HUES64 (cell line): ENCODE measurements at regions not wholly inside any gene's neighbourhood (a gene's known extent, or its start where the extent isn't known, plus 50 kb on each side); places are given as distances from the start of the nearest gene placed in this dataset.

Source experiments
- H3K27ac ChIP-seq: 2 replicates; pipeline ENCODE4 v1.7.0; 2013; ENCODE audit warnings: low read depth, low read length, inconsistent platforms
- H3K27me3 ChIP-seq: 2 replicates; pipeline ENCODE4 v1.6.1; 2013; ENCODE audit warnings: mild to moderate bottlenecking, low read length; ENCODE audit not compliant: insufficient read depth
- H3K36me3 ChIP-seq: 2 replicates; pipeline ENCODE4 v1.6.1; 2013; ENCODE audit warnings: mild to moderate bottlenecking, low read length; ENCODE audit not compliant: insufficient read depth
- H3K4me1 ChIP-seq: 2 replicates; pipeline ENCODE4 v1.6.1; 2013; ENCODE audit warnings: mild to moderate bottlenecking, low read length, moderate library complexity; ENCODE audit not compliant: insufficient read depth
- H3K4me3 ChIP-seq: 2 replicates; pipeline ENCODE4 v1.5.1; 2013; ENCODE audit warnings: mild to moderate bottlenecking, low read length, moderate library complexity
- H3K9ac ChIP-seq: 2 replicates; pipeline ENCODE4 v1.6.1; 2013; ENCODE audit warnings: mild to moderate bottlenecking, low read depth, low read length
- H3K9me3 ChIP-seq: 2 replicates; pipeline ENCODE4 v1.6.1; 2013; ENCODE audit warnings: low read depth, low read length; ENCODE audit not compliant: insufficient read depth
- WGBS: fragments of 150-250, 120-280 bp; methylation state at CpG from one replicate; pipeline ENCODE4 v1.1.7; 2013; ENCODE audit warnings: missing lambda C conversion rate; 5-methylcytosine and 5-hydroxymethylcytosine counted together

GRCh38 chr13:19062019-19062646, 119.5 kb downstream of the TUBA3C start:
- 87% methylated on average over 10 of the region's 11 CpGs for WGBS
- Histone ChIP-seq H3K27me3 (no peaks in the 10 kb centered on the region), H3K4me3 (no peak overlapping the region)

DNA sequence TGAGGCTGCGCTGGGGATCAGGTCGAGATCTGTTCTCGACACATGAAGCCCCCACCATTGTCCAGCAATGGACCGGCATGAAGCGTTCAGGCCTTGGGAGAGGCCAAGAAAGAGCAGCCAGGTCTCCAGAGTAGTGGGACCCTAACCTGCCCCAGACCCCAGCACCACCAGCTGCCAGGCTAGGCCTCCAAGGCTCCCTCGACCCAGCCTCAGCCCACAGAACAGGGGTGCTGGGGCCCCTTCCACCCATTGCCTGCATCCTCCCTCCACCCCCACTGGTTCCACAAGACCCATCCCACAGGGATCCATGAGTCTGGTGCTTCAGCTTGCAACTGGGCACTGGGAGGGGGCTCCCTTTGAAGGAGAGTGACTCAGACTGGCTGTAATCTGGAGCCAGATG, 120.3 kb downstream of the TUBA3C start:
- WGBS = 87% methylated on average over 6 of the region's 6 CpGs
- no peaks in the 10 kb centered on the region for H3K27me3 ChIP-seq
- H3K9ac ChIP-seq = no peak overlapping the region
- peaks cover 95% of the 10 kb centered on the region for H3K9me3 ChIP-seq
- H3K4me3 ChIP-seq = no peak overlapping the region
- no peaks in the 10 kb centered on the region for H3K4me1 ChIP-seq
- H3K36me3 ChIP-seq = no peaks in the 10 kb centered on the region
- no peak overlapping the region for H3K27ac ChIP-seq

More at GRCh38 chr13:19062019-19062646, 119.5 kb downstream of the TUBA3C start:
- H3K4me1 ChIP-seq = no peaks in the 10 kb centered on the region
- H3K9me3 ChIP-seq = peaks cover 90% of the 10 kb centered on the region
- H3K9ac ChIP-seq = no peak overlapping the region
- no peak overlapping the region for H3K27ac ChIP-seq
- H3K36me3 ChIP-seq = no peaks in the 10 kb centered on the region

- Histone ChIP-seq H3K36me3 (no peaks in the 10 kb centered on the region), H3K4me1 (no peaks in the 10 kb centered on the region), H3K4me3 (no peak overlapping the region), H3K27me3 (no peaks in the 10 kb centered on the region), H3K27ac (no peak overlapping the region), H3K9me3 (peaks cover 95% of the 10 kb centered on the region), H3K9ac (no peak overlapping the region)
- 86% methylated on average over 13 of the region's 13 CpGs for WGBS
Measured at GRCh38 chr13:19060311-19061002, 121.2 kb downstream of the TUBA3C start.

GRCh38 chr13:19059016-19059780, 122.4 kb downstream of the TUBA3C start:
- Histone ChIP-seq H3K27ac (no peak overlapping the region), H3K4me1 (no peaks in the 10 kb centered on the region), H3K9ac (no peak overlapping the region), H3K4me3 (no peak overlapping the region), H3K9me3 (peaks cover 100% of the 10 kb centered on the region), H3K36me3 (no peaks in the 10 kb centered on the region), H3K27me3 (no peaks in the 10 kb centered on the region)
- 70% methylated on average over 16 of the region's 16 CpGs for WGBS

DNA sequence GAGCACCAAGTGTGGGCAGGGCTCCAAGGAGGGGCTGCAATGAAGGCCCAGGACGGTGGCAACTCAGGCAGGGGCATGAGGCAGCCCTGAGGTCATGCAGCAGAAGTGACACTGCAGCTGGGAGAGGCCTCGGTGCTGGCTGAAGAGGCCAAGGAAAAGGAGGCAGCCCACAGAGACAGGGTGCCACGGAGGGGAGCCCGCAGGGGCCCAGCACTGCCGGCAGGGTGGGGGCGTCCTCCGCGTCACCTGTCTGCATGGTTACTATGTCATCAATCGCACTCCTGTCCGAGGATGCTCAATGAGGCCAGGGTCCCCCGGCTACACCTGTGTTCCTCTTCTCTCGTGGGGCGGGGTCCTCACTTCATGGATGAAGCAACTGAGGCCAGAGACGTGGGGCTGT, 123.1 kb downstream of the TUBA3C start:
- Histone ChIP-seq H3K4me3 (no peak overlapping the region), H3K36me3 (no peaks in the 10 kb centered on the region), H3K27ac (no peak overlapping the region), H3K9me3 (peaks cover 100% of the 10 kb centered on the region), H3K4me1 (no peaks in the 10 kb centered on the region), H3K27me3 (no peaks in the 10 kb centered on the region), H3K9ac (no peak overlapping the region)
- 83% methylated on average over 14 of the region's 14 CpGs for WGBS

DNA sequence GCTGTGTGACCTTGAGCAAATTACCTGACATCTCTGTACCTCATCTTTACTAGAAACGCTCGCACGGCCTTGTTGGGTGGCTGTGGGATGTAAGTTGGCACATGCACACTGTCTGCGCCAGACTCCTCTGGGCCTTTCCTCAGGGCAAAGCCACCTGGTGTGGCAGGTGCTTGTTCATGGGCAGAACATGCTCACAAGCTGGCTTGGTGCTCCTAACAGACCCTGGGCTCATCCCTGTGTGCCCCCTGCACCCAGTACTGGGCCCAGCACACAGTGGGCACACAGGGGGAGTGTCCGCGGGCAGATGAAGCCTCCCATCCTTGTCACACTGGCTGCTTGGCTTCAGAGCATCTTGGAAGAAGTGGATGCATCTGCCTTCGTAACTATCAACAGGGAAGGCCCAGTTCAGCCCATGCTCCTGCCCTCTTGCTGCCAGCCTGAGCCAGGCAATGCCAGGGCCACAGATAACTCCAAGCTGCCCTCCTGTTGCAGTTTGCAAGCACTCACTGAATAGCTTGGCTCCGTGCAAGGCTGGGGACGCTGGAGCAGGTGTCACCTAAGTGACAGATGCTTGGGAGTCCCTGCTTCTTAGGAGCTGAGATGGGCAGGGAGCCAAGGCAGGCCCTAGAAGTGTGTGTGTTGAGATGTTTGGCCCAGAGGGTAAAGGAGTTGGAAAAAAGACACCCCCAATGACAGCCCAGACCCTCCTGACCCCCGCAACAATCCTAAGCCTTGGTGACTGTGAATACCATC, 123.9 kb downstream of the TUBA3C start:
- WGBS = 87% methylated on average over 10 of the region's 10 CpGs
- Histone ChIP-seq H3K27me3 (no peaks in the 10 kb centered on the region), H3K4me3 (no peak overlapping the region), H3K9ac (no peak overlapping the region), H3K9me3 (peaks cover 100% of the 10 kb centered on the region), H3K4me1 (no peaks in the 10 kb centered on the region), H3K36me3 (no peaks in the 10 kb centered on the region), H3K27ac (no peak overlapping the region)

DNA sequence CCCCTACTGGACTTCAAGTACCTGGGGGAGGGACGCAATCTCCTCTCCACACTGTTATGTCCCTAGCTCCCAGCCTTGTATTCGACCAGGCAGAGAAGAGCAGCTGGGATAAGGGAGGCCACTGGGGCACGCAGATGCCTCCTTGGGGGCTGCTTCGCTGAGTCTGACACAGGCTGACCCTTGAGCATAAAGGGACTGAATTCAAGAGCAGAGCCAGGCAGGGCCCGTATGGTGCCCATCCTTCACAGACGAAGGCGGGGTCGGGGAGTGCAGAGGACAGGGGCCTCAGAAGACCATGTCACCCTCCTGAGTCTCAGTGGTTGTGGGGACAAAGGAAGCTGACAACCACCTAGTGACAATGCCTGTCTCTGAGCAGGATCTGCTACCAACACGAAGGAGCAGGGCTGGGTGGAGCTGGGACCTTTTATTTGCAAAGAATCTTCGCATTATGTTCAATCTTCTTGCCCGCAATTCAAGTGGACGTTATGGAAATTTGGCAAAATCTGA, 124.6 kb downstream of the TUBA3C start:
- no peak overlapping the region for H3K4me3 ChIP-seq
- H3K27me3 ChIP-seq = no peaks in the 10 kb centered on the region
- H3K9me3 ChIP-seq = peaks cover 99% of the 10 kb centered on the region
- no peaks in the 10 kb centered on the region for H3K36me3 ChIP-seq
- H3K9ac ChIP-seq = no peak overlapping the region
- H3K4me1 ChIP-seq = no peaks in the 10 kb centered on the region
- 78% methylated on average over 12 of the region's 12 CpGs for WGBS
- no peak overlapping the region for H3K27ac ChIP-seq

GRCh38 chr13:19056355-19056880, 125.2 kb downstream of the TUBA3C start:
- peaks cover 99% of the 10 kb centered on the region for H3K9me3 ChIP-seq
- H3K9ac ChIP-seq = no peak overlapping the region
- no peaks in the 10 kb centered on the region for H3K4me1 ChIP-seq
- WGBS = 88% methylated on average over 17 of the region's 17 CpGs
- H3K27ac ChIP-seq = no peak overlapping the region
- no peak overlapping the region for H3K4me3 ChIP-seq
- no peaks in the 10 kb centered on the region for H3K27me3 ChIP-seq
- H3K36me3 ChIP-seq = no peaks in the 10 kb centered on the region

- no peak overlapping the region for H3K27ac ChIP-seq
- peaks cover 98% of the 10 kb centered on the region for H3K9me3 ChIP-seq
- H3K4me3 ChIP-seq = no peak overlapping the region
- H3K27me3 ChIP-seq = no peaks in the 10 kb centered on the region
- 77% methylated on average over 8 of the region's 8 CpGs for WGBS
- no peak overlapping the region for H3K9ac ChIP-seq
- H3K4me1 ChIP-seq = no peaks in the 10 kb centered on the region
- no peaks in the 10 kb centered on the region for H3K36me3 ChIP-seq
Measured at GRCh38 chr13:19055611-19056010, 126.0 kb downstream of the TUBA3C start.

DNA sequence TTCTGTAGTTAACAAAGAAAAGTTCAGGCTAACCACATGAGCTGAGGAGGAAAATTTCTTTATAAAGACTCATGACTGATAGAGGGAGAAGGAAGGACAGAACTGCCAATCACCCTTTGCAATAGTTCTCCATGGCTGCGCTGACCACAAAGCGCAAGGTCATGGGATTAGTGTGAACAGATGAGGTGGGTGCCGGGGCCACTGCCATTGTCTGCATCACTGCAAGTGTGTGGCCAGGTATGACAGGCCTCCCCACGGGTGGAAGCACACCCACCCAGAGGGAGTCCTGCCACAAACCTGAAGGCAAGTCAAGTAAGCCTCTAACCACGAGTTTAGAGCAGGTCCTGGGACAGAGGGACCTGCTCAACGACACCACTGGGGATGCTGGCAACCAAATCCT, 128.1 kb downstream of the TUBA3C start:
- Histone ChIP-seq H3K27ac (no peak overlapping the region), H3K4me1 (no peaks in the 10 kb centered on the region), H3K9ac (no peak overlapping the region), H3K36me3 (no peaks in the 10 kb centered on the region), H3K27me3 (no peaks in the 10 kb centered on the region), H3K9me3 (peaks cover 93% of the 10 kb centered on the region), H3K4me3 (no peak overlapping the region)
- 67% methylated on average over 6 of the region's 6 CpGs for WGBS
